Ascending aorta (tissue), 2 donors: ENCODE measurements at regions not wholly inside any gene's neighbourhood (a gene's known extent, or its start where the extent isn't known, plus 50 kb on each side); places are given as distances from the start of the nearest gene placed in this dataset.

Source experiments
- DNase-seq, 2 donors: peaks; one replicate each; pipeline ENCODE4 v3.0.0-alpha.2; 2019; ENCODE audit warnings: low spot score in 2 of 2
- H3K27ac ChIP-seq, 2 donors: fragments of 200-600 bp; sonication (generic); one replicate each; pipeline ENCODE4 v1.5.1; 2016 to 2017; ENCODE audit warnings: mild to moderate bottlenecking in 1 of 2
- H3K27me3 ChIP-seq: fragments of 200-600 bp; sonication (generic); one replicate; pipeline ENCODE4 v1.5.1; 2017
- H3K36me3 ChIP-seq, 2 donors: fragments of 200-600 bp; sonication (generic); one replicate each; pipeline ENCODE4 v1.5.1; 2016
- H3K4me1 ChIP-seq, 2 donors: fragments of 200-600 bp; sonication (generic); one replicate each; pipeline ENCODE4 v1.5.1; 2016 to 2017; ENCODE audit warnings: mild to moderate bottlenecking in 1 of 2
- H3K4me3 ChIP-seq, 2 donors: fragments of 200-600 bp; sonication (generic); one replicate each; pipeline ENCODE4 v1.5.1; 2016 to 2017; ENCODE audit warnings: mild to moderate bottlenecking in 1 of 2
- H3K9me3 ChIP-seq, 2 donors: fragments of 200-600 bp; sonication (generic); one replicate each; pipeline ENCODE4 v1.5.1; 2016
- intact Hi-C: fragments of 100-400 bp; cut with DNase I; formaldehyde crosslinking; loops from one replicate; pipeline ENCODE4 v1.15.1; 2023
- TF ChIP-seq, protein P1 (sequence below), 3 experiments: fragments of 200-600 bp in 2 of 3; fragments of 450-650 bp in 1 of 3; sonication (generic) in 2 of 3; IDR thresholded peaks; one replicate each; pipeline ENCODE4 v1.5.1; 2016 to 2019; ENCODE audit warnings: antibody characterized with exemption in 3 of 3, mild to moderate bottlenecking in 1 of 3, moderate library complexity in 1 of 3

DNA sequence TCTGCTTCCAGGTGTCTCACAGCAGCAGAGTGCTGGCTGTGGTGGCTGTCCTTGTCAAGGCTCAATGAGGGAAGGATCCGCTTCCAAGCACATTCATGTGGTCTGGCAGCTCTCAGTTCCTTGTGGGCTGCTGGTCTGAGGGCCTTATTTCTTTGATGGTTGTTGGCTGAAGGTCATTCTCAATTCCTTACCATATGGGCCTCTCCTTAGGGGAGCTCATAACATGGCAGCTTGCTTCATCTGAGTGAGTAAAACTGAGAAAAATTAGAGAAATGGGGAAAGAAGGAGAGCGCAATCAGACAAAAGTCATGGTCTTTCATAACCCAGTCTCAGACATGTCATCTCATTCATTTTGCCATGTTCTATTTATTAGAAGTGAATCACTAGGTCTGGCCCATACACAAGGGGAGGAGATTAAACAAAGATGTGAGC lies 81.7 kb upstream of the TSPAN2 start:
- no peak overlapping the region for H3K4me3 ChIP-seq
- no peak for DNase-seq
- no peaks in the 10 kb centered on the region for H3K27me3 ChIP-seq
- intact Hi-C loops, result no loop called here
- H3K4me1 ChIP-seq, result peaks cover 0 to 3% of the 10 kb centered on the region in 2 donors
- TF ChIP-seq, protein P1, sequence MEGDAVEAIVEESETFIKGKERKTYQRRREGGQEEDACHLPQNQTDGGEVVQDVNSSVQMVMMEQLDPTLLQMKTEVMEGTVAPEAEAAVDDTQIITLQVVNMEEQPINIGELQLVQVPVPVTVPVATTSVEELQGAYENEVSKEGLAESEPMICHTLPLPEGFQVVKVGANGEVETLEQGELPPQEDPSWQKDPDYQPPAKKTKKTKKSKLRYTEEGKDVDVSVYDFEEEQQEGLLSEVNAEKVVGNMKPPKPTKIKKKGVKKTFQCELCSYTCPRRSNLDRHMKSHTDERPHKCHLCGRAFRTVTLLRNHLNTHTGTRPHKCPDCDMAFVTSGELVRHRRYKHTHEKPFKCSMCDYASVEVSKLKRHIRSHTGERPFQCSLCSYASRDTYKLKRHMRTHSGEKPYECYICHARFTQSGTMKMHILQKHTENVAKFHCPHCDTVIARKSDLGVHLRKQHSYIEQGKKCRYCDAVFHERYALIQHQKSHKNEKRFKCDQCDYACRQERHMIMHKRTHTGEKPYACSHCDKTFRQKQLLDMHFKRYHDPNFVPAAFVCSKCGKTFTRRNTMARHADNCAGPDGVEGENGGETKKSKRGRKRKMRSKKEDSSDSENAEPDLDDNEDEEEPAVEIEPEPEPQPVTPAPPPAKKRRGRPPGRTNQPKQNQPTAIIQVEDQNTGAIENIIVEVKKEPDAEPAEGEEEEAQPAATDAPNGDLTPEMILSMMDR (IDR thresholded peaks at IDR 0.05), result no peak
- no peak overlapping the region for H3K27ac ChIP-seq
- H3K36me3 ChIP-seq, result no peaks in the 10 kb centered on the region
- H3K9me3 ChIP-seq, result no peaks in the 10 kb centered on the region

DNA sequence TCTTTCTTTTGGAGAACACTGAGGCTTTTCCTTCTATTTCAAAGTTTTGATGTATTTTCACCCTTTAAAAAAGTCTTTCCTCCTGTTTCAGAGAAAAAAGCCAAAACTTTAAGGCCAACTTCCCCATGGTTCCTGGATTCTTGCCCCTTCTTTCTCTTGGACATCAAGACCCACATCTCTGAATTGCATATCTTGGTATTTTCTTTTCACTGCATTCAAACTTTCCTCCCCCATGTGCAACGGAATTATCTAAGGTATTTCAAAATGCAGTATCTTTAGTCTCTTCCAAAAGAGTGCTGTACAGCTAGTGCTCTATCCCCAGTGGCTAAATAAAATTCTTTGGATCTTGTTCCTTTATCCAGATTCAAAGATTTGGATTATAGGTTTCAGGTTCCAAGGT lies 81.1 kb upstream of the TSPAN2 start:
- TF ChIP-seq, protein P1 (IDR thresholded peaks at IDR 0.05), result no peak
- no peak overlapping the region for H3K27ac ChIP-seq
- no peak overlapping the region for H3K4me3 ChIP-seq
- no peaks in the 10 kb centered on the region for H3K9me3 ChIP-seq
- no peaks in the 10 kb centered on the region for H3K36me3 ChIP-seq
- no peaks in the 10 kb centered on the region for H3K27me3 ChIP-seq
- peaks cover 0 to 3% of the 10 kb centered on the region in 2 donors for H3K4me1 ChIP-seq
- intact Hi-C loops, result no loop called here
- DNase-seq, result no peak

DNA sequence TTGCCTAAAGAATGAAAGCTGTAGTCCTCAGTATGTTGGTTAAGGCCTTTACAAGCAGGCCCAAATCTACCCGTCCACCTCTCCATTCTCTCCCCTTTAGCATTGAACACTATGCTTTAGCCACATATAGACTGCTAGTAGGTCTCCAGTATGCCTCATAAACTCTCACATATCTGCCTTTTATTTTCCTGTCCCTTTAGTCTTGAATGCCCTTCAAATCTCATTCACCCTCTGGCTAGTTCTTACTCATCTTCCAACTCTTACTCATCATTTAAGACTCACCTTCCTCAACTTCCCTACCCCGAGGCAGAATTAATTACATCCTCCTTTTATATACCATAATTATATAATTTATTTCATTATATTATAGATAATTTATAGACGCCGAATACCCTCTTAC lies 78.7 kb upstream of the TSPAN2 start:
- Histone ChIP-seq H3K27me3 (no peaks in the 10 kb centered on the region), H3K4me3 (no peak overlapping the region), H3K4me1 (peaks cover 0 to 3% of the 10 kb centered on the region in 2 donors), H3K36me3 (no peaks in the 10 kb centered on the region), H3K27ac (no peak overlapping the region), H3K9me3 (no peaks in the 10 kb centered on the region)
- no peak for DNase-seq
- TF ChIP-seq, protein P1 (IDR thresholded peaks at IDR 0.05), result no peak
- intact Hi-C loops, result no loop called here

DNA sequence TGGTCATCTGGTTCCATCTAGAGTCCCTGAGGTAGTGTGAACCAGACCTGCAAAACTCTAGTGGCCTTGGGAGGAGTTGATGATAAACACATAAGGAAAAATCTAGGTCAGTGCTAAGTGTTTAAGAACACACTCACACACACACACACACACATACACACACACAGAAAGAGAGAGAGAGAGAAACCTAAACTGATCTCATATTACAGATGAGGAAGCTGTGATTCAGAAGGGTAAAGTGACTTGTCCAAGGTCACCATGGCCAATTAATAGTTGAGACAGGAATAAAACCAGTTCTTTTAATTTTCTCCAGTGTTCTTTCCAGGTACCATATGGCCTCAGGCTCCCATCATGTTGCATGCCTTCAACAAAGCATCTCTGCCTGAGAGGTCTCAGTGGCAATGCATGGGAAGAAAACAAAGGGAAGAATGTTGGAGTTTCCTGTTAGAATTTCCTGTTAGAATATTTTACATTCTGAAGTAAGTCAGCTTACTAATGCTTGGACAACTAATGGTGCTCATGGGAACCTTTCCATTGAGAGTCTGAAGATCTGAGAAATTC lies 77.3 kb upstream of the TSPAN2 start:
- no peaks in the 10 kb centered on the region for H3K27me3 ChIP-seq

DNA sequence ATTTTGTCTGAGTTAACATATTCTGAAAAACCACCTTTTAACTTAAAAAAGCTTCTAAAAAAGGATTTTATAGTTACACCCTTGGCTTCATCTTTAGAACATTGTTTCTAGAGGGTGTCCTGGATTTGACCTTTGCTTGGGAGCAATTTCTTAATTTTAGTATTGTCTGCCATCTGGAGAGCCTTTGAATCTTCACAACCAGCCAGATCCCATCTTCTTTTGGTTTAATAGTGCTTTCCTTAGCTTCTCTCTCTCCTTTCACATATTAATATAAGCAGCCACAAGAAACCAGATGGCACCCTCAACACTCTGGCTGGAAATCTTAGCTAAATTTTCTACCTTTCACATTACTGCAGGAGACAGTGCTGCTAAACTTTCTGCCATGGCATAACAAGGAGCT lies 76.5 kb upstream of the TSPAN2 start:
- Histone ChIP-seq H3K27ac (peak overlapping the region in 1 of 2 donors; percentile 8), H3K4me3 (no peak overlapping the region), H3K27me3 (no peaks in the 10 kb centered on the region), H3K9me3 (no peaks in the 10 kb centered on the region), H3K4me1 (peaks cover 0 to 3% of the 10 kb centered on the region in 2 donors), H3K36me3 (no peaks in the 10 kb centered on the region)
- TF ChIP-seq, protein P1 (IDR thresholded peaks at IDR 0.05), result no peak
- intact Hi-C loops, result no loop called here
- no peak for DNase-seq

More for the DNA sequence above, 77.3 kb upstream of the TSPAN2 start:
- TF ChIP-seq, protein P1 (IDR thresholded peaks at IDR 0.05), result no peak
- intact Hi-C loops, result no loop called here
- Histone ChIP-seq H3K4me1 (peaks cover 0 to 3% of the 10 kb centered on the region in 2 donors), H3K36me3 (no peaks in the 10 kb centered on the region), H3K27ac (no peak overlapping the region), H3K4me3 (no peak overlapping the region), H3K9me3 (no peaks in the 10 kb centered on the region)
- DNase-seq, result no peak
